ENCODE measurements at regions not wholly inside any gene's neighbourhood (a gene's known extent, or its start where the extent isn't known, plus 50 kb on each side); places are given as distances from the start of the nearest gene placed in this dataset.

DNA sequence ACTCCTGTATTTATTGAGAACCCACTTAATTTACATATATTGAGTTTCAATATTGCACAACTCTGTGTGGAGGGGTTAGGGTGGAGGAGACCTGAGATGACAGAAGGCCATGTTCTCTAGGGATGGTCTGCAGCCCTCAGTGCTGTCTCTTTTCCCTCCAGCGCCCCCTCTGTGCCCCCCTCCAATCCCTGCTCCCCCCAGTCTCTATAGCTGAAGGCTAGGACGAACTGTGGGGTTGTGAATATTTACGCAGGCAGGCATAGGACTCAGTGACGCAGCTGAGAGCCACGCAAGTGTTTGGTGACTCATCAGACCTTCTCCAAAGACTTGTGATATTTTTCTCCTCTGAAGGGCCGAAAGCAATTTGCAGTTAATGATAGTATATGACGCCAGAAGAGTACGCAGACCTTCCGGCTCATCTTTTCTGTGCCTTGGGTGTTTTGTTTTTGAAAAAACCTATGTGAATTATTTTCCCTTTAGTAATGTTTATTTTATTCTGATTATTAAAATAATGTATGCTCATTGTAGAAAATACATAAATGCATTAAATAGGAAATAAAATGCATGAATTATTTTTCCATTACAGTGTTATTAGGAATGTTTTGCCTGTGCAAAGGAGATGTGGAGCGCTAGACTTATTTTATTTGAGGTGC, 85.3 kb downstream of the SLC25A47 start:
- TF ChIP-seq, protein P1, sequence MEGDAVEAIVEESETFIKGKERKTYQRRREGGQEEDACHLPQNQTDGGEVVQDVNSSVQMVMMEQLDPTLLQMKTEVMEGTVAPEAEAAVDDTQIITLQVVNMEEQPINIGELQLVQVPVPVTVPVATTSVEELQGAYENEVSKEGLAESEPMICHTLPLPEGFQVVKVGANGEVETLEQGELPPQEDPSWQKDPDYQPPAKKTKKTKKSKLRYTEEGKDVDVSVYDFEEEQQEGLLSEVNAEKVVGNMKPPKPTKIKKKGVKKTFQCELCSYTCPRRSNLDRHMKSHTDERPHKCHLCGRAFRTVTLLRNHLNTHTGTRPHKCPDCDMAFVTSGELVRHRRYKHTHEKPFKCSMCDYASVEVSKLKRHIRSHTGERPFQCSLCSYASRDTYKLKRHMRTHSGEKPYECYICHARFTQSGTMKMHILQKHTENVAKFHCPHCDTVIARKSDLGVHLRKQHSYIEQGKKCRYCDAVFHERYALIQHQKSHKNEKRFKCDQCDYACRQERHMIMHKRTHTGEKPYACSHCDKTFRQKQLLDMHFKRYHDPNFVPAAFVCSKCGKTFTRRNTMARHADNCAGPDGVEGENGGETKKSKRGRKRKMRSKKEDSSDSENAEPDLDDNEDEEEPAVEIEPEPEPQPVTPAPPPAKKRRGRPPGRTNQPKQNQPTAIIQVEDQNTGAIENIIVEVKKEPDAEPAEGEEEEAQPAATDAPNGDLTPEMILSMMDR (IDR thresholded peaks at IDR 0.05) = no peak
- intact Hi-C loops (cut with DNase I) = no loop called here
- Histone ChIP-seq H3K27me3 (no peaks in the 10 kb centered on the region), H3K36me3 (no peaks in the 10 kb centered on the region), H3K9me3 (no peaks in the 10 kb centered on the region), H3K9ac (ENCODE audit: low read depth in 2 of 2, low read length in 2 of 2) (no peak overlapping the region), H3K4me1 (peaks cover 11% of the 10 kb centered on the region), H3K27ac (no peak overlapping the region), H3K4me3 (no peak overlapping the region)
- no peak for DNase-seq

DNA sequence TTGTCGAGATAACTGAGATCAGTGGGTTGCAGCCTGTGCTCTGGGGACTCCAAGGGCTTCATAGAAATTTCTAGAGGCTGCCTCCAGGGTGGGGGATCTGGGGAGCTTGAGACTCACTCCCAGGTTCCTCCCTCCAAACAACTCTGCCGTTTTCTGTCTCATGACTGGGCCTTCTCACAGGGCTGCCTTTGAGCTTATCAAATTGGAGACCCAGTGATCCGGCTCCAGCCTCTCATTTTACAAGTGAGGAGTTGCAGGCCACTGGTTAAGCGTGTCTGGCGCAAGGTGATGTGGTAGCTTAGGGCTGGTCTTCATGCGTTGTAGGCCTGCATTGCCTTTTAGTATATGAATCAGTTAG, 85.8 kb downstream of the SLC25A47 start:
- no peak overlapping the region for H3K9ac ChIP-seq (ENCODE audit: low read depth in 2 of 2, low read length in 2 of 2)
- no peak overlapping the region for H3K27ac ChIP-seq
- TF ChIP-seq, protein P1 (IDR thresholded peaks at IDR 0.05) = no peak
- no peak for DNase-seq
- H3K27me3 ChIP-seq = no peaks in the 10 kb centered on the region
- no peaks in the 10 kb centered on the region for H3K36me3 ChIP-seq
- H3K4me1 ChIP-seq = peaks cover 11% of the 10 kb centered on the region
- H3K4me3 ChIP-seq = no peak overlapping the region
- no peaks in the 10 kb centered on the region for H3K9me3 ChIP-seq
- intact Hi-C loops (cut with DNase I) = no loop called here

DNA sequence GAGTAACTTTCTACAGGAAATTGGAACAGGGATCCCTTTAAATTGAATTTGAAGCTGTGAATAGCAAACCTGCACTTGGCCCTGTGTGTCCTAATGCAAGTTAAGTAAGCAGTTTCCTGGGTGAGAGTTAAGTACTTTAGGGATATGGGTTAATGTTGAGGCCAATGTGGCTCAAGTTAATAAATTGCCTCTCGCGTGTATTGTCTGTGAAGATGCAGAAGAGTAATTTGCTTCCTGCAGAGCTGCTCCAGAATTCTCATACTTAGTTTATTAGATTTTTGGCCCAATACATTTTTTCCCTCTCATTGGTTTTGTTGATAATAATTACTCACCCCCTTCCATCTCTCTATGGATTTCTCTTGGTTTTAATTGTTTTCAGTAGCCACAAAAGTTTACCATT, 86.5 kb downstream of the SLC25A47 start:
- H3K27me3 ChIP-seq = no peaks in the 10 kb centered on the region
- no peak overlapping the region for H3K27ac ChIP-seq
- no peaks in the 10 kb centered on the region for H3K36me3 ChIP-seq
- H3K9ac ChIP-seq (ENCODE audit: low read depth in 2 of 2, low read length in 2 of 2) = no peak overlapping the region
- no peaks in the 10 kb centered on the region for H3K9me3 ChIP-seq
- TF ChIP-seq, protein P1 (IDR thresholded peaks at IDR 0.05) = no peak
- H3K4me1 ChIP-seq = peaks cover 11% of the 10 kb centered on the region
- no peak overlapping the region for H3K4me3 ChIP-seq
- DNase-seq = no peak
- intact Hi-C loops (cut with DNase I) = no loop called here

DNA sequence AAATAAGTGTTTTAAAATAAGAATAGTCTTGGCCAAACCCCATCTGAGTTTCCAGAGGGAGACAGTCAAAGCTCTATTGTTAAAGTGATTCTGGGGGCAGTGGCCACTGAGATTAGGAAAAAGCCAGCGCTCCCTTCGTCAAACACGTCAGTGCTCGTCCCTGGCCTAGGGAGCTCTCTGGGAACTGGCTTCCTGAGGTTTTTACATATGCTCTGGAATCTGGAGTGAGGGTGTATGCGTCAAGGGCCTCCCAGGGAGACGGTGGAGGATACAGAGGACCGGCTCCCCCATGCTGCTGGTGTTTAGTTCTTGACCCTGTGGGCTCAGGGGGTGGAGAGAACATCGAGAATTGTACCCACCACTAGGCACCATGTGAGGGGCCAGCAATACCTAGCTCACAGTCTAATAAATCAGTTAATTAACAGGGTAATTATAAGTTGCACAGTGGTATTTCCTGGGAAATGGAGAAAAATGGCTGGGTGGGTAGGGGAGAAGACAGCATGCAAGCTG, 87.0 kb downstream of the SLC25A47 start:
- no peak overlapping the region for H3K4me3 ChIP-seq
- TF ChIP-seq, protein P1 (IDR thresholded peaks at IDR 0.05) = no peak
- H3K9me3 ChIP-seq = no peaks in the 10 kb centered on the region
- no peak for DNase-seq
- H3K27ac ChIP-seq = no peak overlapping the region
- peaks cover 11% of the 10 kb centered on the region for H3K4me1 ChIP-seq
- intact Hi-C loops (cut with DNase I) = no loop called here
- H3K27me3 ChIP-seq = no peaks in the 10 kb centered on the region
- H3K9ac ChIP-seq (ENCODE audit: low read depth in 2 of 2, low read length in 2 of 2) = no peak overlapping the region
- no peaks in the 10 kb centered on the region for H3K36me3 ChIP-seq

DNA sequence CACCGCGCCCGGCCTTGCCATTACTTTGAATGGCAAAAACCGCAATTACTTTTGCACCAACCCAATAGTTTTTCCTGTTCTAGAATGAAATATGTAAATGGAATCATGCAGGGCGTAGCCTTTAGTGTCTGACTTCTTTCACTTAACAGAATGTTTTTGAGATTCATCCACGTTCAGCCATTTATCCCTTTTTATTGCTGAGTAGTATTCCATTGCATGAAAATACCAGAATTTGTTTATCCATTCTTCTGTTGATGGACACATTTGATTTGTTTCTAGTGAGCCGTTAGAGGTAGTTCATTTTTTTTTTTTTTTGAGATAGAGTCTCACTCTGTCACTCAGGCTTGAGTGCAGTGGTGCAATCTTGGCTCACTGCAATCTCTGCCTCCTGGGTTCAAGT, 90.6 kb downstream of the SLC25A47 start:
- peaks cover 5% of the 10 kb centered on the region for H3K4me1 ChIP-seq
- intact Hi-C loops (cut with DNase I) = no loop called here
- H3K4me3 ChIP-seq = no peak overlapping the region
- no peak overlapping the region for H3K9ac ChIP-seq (ENCODE audit: low read depth in 2 of 2, low read length in 2 of 2)
- H3K27ac ChIP-seq = no peak overlapping the region
- TF ChIP-seq, protein P1 (IDR thresholded peaks at IDR 0.05) = no peak
- H3K9me3 ChIP-seq = no peaks in the 10 kb centered on the region
- H3K27me3 ChIP-seq = no peaks in the 10 kb centered on the region
- H3K36me3 ChIP-seq = no peaks in the 10 kb centered on the region
- no peak for DNase-seq
